Neural progenitor cell (in vitro differentiated cells): ENCODE measurements at regions not wholly inside any gene's neighbourhood (a gene's known extent, or its start where the extent isn't known, plus 50 kb on each side); places are given as distances from the start of the nearest gene placed in this dataset.

Experiments
- DNase-seq: peaks from one replicate; pipeline ENCODE4 v3.0.0-alpha.2; 2016; ENCODE audit warnings: low spot score
- H2AFZ ChIP-seq: fragments of 200-600 bp; sonication (generic); replicated peaks from 2 replicates; pipeline ENCODE4 v1.6.1; 2016; ENCODE audit warnings: antibody characterized with exemption
- H3F3A ChIP-seq: fragments of 200-600 bp; sonication (generic); 2 replicates; pipeline ENCODE4 v1.6.1; 2016; ENCODE audit warnings: antibody characterized with exemption, low read depth
- H3K27ac ChIP-seq: fragments of 200-600 bp; sonication (generic); 2 replicates; pipeline ENCODE4 v1.5.1; 2016; ENCODE audit warnings: mild to moderate bottlenecking
- H3K27me3 ChIP-seq: fragments of 200-600 bp; sonication (generic); 2 replicates; pipeline ENCODE4 v1.6.1; 2016; ENCODE audit warnings: mild to moderate bottlenecking, moderate library complexity
- H3K36me3 ChIP-seq: fragments of 200-600 bp; sonication (generic); 2 replicates; pipeline ENCODE4 v1.5.1; 2016
- H3K4me1 ChIP-seq: fragments of 200-600 bp; sonication (generic); 2 replicates; pipeline ENCODE4 v1.6.1; 2016; ENCODE audit warnings: mixed run types
- H3K4me2 ChIP-seq: fragments of 200-600 bp; sonication (generic); 2 replicates; pipeline ENCODE4 v1.6.1; 2016
- H3K4me3 ChIP-seq: fragments of 200-600 bp; sonication (generic); 2 replicates; pipeline ENCODE4 v1.5.1; 2016
- H3K79me2 ChIP-seq: fragments of 200-600 bp; sonication (generic); 2 replicates; pipeline ENCODE4 v1.6.1; 2016; ENCODE audit warnings: low read depth
- H3K9ac ChIP-seq: fragments of 200-600 bp; sonication (generic); 2 replicates; pipeline ENCODE4 v1.6.1; 2016
- H3K9me3 ChIP-seq: fragments of 200-600 bp; sonication (generic); 2 replicates; pipeline ENCODE4 v1.5.1; 2016; ENCODE audit warnings: low read depth
- H4K20me1 ChIP-seq: fragments of 200-600 bp; sonication (generic); 2 replicates; pipeline ENCODE4 v1.6.1; 2016; ENCODE audit warnings: low read depth
- H3K27ac Mint-ChIP-seq: 3 replicates; pipeline ENCODE4 v1.8.0; 2021; ENCODE audit warnings: mixed read lengths
- H3K27me3 Mint-ChIP-seq: 2 replicates; pipeline ENCODE4 v1.8.0; 2022; ENCODE audit warnings: low read depth, mild to moderate bottlenecking, inconsistent platforms, moderate library complexity, mixed read lengths; ENCODE audit not compliant: insufficient read depth
- H3K36me3 Mint-ChIP-seq: 3 replicates; pipeline ENCODE4 v1.8.0; 2021; ENCODE audit warnings: mixed read lengths
- H3K4me1 Mint-ChIP-seq: 3 replicates; pipeline ENCODE4 v1.8.0; 2021; ENCODE audit warnings: mixed read lengths
- H3K4me3 Mint-ChIP-seq: 3 replicates; pipeline ENCODE4 v1.8.0; 2021; ENCODE audit warnings: mild to moderate bottlenecking, moderate library complexity, mixed read lengths
- H3K9me3 Mint-ChIP-seq: 3 replicates; pipeline ENCODE4 v1.8.0; 2020; ENCODE audit warnings: mixed read lengths
- EZH2 ChIP-seq: fragments of 200-600 bp; sonication (generic); IDR thresholded peaks from 2 replicates; pipeline ENCODE4 v1.6.1; 2017; ENCODE audit warnings: antibody characterized with exemption, mild to moderate bottlenecking, moderate library complexity
- EZH2phosphoT487 ChIP-seq: fragments of 200-600 bp; sonication (generic); IDR thresholded peaks from 2 replicates; pipeline ENCODE4 v1.6.1; 2017; ENCODE audit warnings: antibody characterized with exemption
- TF ChIP-seq, protein P1 (sequence below): fragments of 200-600 bp; sonication (generic); IDR thresholded peaks from 2 replicates; pipeline ENCODE4 v1.5.1; 2017; ENCODE audit warnings: antibody characterized with exemption, mild to moderate bottlenecking

DNA sequence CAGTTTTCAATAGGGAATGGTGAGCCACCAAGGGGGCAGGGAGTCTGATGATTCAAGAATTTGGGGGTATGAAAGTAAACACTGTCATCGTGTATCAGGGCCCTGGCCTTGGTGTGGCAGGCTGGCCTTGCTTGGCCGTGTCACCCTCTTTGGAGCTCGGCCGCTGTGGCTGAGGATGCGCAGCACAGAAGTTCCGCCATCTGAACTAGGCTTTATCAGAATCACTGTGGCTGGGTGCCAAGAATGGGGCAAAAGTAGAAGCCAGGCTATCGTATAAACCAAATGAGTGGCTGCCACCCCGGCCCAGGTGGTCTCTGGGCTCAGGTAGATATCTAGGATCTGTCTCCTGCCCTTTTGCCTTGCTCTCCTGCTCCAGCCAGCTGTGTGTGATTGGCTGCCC lies 137.4 kb downstream of the PAPOLA start:
- peaks cover 3% of the 10 kb centered on the region for H3K4me1 Mint-ChIP-seq
- Histone ChIP-seq H3K4me1 (no peaks in the 10 kb centered on the region), H3K79me2 (no peaks in the 10 kb centered on the region), H3K36me3 (no peaks in the 10 kb centered on the region), H3K4me3 (no peak overlapping the region), H2AFZ (no peak overlapping the region), H3K4me2 (no peak overlapping the region), H3K9ac (no peak overlapping the region), H4K20me1 (no peaks in the 10 kb centered on the region), H3K27me3 (no peaks in the 10 kb centered on the region), H3F3A (no peaks in the 10 kb centered on the region), H3K27ac (no peak overlapping the region), H3K9me3 (no peaks in the 10 kb centered on the region)
- H3K27me3 Mint-ChIP-seq: peaks cover 3% of the 10 kb centered on the region
- no peak overlapping the region for H3K4me3 Mint-ChIP-seq
- TF ChIP-seq, protein P1, sequence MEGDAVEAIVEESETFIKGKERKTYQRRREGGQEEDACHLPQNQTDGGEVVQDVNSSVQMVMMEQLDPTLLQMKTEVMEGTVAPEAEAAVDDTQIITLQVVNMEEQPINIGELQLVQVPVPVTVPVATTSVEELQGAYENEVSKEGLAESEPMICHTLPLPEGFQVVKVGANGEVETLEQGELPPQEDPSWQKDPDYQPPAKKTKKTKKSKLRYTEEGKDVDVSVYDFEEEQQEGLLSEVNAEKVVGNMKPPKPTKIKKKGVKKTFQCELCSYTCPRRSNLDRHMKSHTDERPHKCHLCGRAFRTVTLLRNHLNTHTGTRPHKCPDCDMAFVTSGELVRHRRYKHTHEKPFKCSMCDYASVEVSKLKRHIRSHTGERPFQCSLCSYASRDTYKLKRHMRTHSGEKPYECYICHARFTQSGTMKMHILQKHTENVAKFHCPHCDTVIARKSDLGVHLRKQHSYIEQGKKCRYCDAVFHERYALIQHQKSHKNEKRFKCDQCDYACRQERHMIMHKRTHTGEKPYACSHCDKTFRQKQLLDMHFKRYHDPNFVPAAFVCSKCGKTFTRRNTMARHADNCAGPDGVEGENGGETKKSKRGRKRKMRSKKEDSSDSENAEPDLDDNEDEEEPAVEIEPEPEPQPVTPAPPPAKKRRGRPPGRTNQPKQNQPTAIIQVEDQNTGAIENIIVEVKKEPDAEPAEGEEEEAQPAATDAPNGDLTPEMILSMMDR: no peak
- TF ChIP-seq EZH2: no peak
- no peak for TF ChIP-seq EZH2phosphoT487
- no peaks in the 10 kb centered on the region for H3K36me3 Mint-ChIP-seq
- H3K27ac Mint-ChIP-seq: no peak overlapping the region
- DNase-seq: no peak
- peaks cover 6% of the 10 kb centered on the region for H3K9me3 Mint-ChIP-seq

DNA sequence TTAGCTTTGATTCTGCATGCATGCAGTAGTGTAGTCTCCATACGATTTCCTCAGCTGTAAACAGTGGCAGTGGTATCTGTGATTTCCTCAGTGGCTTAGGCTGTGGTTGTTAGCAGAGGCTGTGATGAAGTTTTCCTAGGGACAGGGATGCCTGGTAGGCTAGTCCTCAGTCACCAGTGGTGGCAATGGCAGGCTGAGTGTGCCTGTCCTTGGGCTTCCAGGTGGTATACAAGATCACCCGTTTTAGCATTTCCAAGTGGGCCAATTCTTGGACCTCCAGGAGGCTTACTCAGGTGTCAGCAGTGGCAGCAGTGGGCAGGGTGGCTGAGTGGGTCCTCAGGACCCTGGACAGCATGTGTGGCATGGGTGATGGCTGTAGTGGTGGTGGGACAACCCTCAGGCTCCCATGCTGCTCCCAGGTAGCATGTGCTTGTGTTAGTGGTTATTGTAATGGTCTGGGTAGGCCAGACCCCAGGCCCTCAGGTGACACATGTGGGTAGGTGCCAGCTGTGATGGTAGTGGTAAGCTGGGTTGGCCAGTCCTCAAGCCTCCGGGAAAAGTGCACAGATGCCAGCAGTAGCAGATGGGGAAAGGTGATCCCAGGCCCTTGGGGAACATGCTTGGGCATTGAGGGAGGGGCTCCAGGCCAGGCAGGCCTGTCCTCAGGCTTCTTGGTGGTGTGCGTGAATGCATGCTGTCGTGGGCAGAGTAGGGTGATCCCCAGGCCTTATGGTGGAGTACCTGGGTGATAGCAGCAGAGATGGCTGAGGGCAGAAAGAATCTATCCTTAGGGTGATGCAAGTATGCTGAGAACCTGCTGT lies 146.5 kb downstream of the PAPOLA start:
- no peaks in the 10 kb centered on the region for H3K9me3 ChIP-seq
- TF ChIP-seq EZH2 (no peak), EZH2phosphoT487 (no peak)
- TF ChIP-seq, protein P1: no peak

DNA sequence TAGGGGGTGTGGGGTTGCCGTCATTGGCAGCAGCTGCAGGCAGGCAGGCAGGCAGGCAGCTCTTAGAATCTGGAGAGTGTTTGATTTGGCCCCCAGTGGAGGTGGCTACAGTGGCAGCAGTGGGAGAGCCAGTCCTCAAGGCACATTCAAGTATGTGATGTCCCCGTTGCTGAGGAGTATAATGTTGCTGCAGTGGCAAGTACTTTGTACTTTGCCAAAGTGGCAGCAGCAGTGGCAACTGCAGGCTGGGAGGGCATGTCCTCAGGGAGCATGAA lies 147.1 kb downstream of the PAPOLA start:
- Histone ChIP-seq H3K4me2 (no peak overlapping the region), H3K27ac (no peak overlapping the region), H3K9me3 (no peaks in the 10 kb centered on the region), H3K79me2 (no peaks in the 10 kb centered on the region), H3K4me1 (no peaks in the 10 kb centered on the region), H3K27me3 (peaks cover 8% of the 10 kb centered on the region), H2AFZ (no peak overlapping the region), H3F3A (no peaks in the 10 kb centered on the region), H4K20me1 (no peaks in the 10 kb centered on the region), H3K9ac (no peak overlapping the region), H3K36me3 (no peaks in the 10 kb centered on the region), H3K4me3 (no peak overlapping the region)
- Mint-ChIP-seq H3K27ac (no peak overlapping the region), H3K4me3 (no peak overlapping the region), H3K27me3 (no peaks in the 10 kb centered on the region), H3K4me1 (no peaks in the 10 kb centered on the region), H3K9me3 (peaks cover 10% of the 10 kb centered on the region), H3K36me3 (no peaks in the 10 kb centered on the region)
- no peak for DNase-seq
- TF ChIP-seq, protein P1: no peak
- TF ChIP-seq EZH2phosphoT487: no peak
- no peak for TF ChIP-seq EZH2

More for the DNA sequence above, 146.5 kb downstream of the PAPOLA start:
- Mint-ChIP-seq H3K27ac (no peak overlapping the region), H3K27me3 (no peaks in the 10 kb centered on the region), H3K36me3 (no peaks in the 10 kb centered on the region), H3K9me3 (peaks cover 10% of the 10 kb centered on the region), H3K4me1 (no peaks in the 10 kb centered on the region), H3K4me3 (no peak overlapping the region)
- Histone ChIP-seq H3F3A (no peaks in the 10 kb centered on the region), H3K4me3 (no peak overlapping the region), H3K27me3 (peaks cover 8% of the 10 kb centered on the region), H3K9ac (no peak overlapping the region), H3K4me2 (no peak overlapping the region), H3K4me1 (no peaks in the 10 kb centered on the region), H2AFZ (no peak overlapping the region), H3K27ac (no peak overlapping the region), H3K79me2 (no peaks in the 10 kb centered on the region), H3K36me3 (no peaks in the 10 kb centered on the region), H4K20me1 (no peaks in the 10 kb centered on the region)
- no peak for DNase-seq
